ENCODE measurements at regions not wholly inside any gene's neighbourhood (a gene's known extent, or its start where the extent isn't known, plus 50 kb on each side); places are given as distances from the start of the nearest gene placed in this dataset.

DNA sequence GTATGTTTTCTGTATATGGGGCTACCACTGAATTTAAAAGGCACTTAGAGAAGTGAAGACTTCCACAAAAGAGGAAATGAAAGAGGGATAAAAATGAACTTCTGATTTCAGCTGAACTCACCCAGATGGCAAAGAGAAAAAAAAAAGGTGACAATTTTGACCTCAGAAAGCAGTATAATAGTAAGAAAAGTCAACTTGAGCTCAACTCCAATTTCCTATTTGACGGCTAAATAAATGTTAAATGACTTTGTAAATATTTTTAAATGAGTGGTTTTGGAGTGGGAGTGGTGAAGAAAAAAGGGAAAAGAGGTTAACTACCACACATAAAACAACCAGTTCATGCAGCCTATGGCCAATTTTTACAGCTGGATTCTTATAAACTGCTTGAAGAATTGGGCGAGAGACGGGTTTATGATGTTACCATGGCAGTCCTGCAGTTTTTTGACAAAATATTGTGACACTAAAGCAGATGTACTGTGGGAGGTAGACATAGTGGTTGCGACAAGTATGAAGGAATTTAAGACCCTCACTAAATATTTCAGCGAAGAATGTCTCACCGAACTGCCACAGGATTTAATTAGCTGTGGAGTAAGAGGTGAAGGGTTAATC, 49.8 kb upstream of the ADTRP start:
- no peak for TF ChIP-seq EZH2phosphoT487 (IDR thresholded peaks at IDR 0.05; ENCODE audit: borderline replicate concordance, low read depth, low read length)
- TF ChIP-seq, protein P1, sequence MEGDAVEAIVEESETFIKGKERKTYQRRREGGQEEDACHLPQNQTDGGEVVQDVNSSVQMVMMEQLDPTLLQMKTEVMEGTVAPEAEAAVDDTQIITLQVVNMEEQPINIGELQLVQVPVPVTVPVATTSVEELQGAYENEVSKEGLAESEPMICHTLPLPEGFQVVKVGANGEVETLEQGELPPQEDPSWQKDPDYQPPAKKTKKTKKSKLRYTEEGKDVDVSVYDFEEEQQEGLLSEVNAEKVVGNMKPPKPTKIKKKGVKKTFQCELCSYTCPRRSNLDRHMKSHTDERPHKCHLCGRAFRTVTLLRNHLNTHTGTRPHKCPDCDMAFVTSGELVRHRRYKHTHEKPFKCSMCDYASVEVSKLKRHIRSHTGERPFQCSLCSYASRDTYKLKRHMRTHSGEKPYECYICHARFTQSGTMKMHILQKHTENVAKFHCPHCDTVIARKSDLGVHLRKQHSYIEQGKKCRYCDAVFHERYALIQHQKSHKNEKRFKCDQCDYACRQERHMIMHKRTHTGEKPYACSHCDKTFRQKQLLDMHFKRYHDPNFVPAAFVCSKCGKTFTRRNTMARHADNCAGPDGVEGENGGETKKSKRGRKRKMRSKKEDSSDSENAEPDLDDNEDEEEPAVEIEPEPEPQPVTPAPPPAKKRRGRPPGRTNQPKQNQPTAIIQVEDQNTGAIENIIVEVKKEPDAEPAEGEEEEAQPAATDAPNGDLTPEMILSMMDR (conservative IDR thresholded peaks at IDR 0.05; ENCODE audit: low read length) = no peak

All from OCI-LY7 (cell line).